Fibroblast of skin of abdomen (primary cell): ENCODE measurements at regions not wholly inside any gene's neighbourhood (a gene's known extent, or its start where the extent isn't known, plus 50 kb on each side); places are given as distances from the start of the nearest gene placed in this dataset.

ENCODE experiments used
- DNase-seq: peaks from one replicate; pipeline ENCODE4 v3.0.0-alpha.2; 2013

DNA sequence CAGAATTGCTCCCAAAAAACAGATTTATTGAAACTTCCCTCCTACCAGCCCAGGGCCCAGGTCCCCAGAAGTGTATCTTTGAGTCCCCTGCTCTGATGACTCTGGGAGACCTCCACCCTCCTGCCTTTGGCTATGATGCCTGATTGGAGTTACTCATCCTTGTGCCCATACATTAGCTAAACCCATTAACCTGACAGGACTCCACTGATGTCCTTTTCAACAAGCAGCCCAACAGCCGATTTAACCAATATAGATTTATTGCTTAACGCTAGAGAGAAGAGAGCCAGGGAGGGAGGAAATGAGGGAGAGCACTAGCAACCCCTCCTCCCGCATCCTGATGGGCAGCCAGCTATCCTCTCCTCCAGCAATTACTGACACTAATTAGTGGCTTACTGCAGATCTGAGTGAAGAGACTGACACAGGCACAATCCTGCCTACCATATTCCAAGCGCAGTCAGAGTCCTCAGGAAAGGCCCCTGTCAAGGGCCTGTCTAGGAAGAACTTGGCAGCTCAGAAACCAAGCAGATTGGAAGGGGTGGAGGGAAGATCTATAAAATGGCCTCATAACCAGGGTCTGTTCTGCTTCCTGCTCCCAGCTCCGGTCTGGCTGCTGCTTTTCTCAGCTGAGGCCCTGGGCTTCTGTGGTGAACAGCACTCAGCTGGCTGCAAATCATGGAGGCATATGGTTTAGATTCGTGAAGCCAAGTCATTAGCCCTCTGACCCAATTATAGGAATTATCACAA is 484.5 kb upstream of the DAB1 start:
- DNase-seq = peak; percentile 50

DNA sequence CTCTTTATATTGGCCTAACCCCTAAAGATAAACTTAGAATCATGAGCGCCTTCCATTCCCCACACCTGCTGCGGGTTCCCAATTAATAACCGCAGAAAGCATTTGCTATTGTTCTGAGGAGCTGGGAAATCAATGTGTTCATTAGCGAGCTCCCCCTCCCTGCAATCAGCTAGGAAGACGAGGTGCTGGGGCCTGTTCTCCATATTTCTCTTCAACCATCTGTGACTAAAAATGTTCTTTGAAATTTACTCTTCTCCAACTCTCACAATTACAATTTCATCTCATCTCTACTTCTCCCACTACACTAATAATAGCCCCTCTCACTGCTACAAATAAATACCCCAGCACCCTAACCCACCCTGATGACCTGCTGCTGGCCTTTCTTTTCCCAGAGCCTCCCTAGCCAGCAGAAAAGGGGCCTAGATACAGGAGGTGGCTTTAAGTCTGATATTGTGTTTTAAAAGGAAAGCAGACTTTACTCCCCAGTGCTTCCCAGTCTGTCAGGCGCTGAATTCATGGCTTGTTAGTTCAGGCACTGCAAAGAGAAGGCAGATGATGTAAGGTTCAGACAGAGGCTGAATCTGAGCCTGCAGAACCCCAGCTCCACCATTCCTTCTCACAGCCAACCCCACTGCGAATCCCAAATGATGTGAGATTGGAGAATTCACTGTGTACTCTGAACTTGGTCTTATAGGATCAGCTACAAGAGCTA is 477.5 kb upstream of the DAB1 start:
- no peak for DNase-seq

DNA sequence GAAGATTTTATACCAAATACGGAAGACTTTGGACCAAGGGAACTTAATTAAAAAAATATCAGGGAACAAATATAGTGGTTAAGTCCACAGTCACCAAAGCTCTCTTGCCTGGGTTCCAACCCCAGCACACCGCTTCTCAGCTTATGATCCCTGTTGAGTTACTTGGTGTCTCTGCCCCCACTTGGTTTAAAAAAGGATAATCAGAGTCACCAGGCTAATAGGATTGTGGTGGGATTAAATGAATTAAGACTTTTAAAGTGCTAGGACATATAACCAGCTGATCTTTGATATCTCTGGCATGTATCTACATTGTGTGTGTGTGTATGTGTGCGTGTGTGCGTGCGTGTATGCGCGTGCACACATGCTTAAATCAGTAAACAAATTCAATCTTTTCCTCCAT is 474.7 kb upstream of the DAB1 start:
- no peak for DNase-seq

DNA sequence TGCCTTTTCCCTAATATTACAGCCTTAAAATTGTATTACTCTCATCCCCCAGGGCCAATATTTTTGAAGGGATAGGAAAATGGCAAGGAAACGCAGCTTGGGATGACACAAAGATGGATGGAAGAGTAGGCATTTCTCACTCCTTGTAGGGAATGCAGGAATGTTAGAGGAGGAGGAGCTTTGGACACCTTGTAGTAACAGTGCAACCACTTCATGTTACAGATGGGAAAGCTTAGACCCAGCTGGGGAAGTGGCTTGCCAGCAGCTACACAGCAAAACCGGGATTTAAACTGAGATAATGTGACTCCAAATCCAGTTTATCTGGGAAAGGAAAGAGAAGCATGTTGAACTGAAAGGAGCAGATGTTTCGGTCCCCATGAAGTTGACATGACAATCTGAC is 473.7 kb upstream of the DAB1 start:
- no peak for DNase-seq

DNA sequence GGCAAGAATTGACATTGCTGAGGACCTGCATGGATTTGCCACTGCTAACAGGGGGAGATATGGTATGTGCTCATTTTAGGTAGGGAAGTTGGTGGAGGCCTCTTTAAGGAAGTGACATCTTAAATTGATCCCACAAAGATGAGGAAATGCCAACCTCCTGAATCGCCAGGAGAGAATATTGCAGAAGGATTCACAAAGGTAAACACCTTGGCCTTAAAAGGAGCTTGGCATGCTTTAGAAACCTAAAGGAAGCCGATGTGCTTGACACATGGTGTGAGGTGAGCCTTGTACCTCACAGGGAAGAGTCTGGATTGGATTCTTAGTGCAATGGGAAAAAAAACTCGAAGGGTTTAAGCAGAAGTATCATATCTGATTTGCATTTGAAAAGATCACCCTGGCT is 470.5 kb upstream of the DAB1 start:
- DNase-seq = no peak

DNA sequence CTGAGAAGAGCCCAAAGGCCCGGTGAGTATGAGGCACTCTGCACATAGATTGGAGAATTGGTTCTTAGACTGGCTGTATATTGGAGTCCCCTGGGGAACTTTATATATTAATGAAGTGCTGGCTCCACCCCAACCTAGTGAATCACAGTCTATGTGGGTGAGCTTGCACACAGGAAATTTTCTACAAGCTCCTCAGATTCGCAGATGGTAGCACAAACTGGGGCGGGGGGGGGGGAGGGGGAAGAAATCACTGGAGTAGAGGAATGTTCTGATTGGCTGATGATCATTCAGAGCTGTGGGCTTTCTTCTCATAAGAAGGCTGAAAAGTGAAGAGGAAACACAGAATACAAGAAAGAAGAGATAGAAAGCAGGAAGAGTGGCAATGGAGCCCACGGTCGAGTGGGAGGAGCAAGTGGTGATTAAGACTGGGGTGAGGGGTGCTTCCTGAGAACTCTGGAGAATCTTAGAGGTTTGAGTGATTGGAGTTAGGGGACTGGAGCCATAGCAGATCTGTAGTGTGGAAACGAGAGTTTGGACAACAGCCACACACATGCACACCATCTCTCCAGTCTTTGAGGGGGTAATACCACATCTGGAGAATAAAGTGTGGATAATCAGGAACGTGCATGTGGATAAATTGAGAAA is 465.9 kb upstream of the DAB1 start:
- DNase-seq = peak; percentile 93

DNA sequence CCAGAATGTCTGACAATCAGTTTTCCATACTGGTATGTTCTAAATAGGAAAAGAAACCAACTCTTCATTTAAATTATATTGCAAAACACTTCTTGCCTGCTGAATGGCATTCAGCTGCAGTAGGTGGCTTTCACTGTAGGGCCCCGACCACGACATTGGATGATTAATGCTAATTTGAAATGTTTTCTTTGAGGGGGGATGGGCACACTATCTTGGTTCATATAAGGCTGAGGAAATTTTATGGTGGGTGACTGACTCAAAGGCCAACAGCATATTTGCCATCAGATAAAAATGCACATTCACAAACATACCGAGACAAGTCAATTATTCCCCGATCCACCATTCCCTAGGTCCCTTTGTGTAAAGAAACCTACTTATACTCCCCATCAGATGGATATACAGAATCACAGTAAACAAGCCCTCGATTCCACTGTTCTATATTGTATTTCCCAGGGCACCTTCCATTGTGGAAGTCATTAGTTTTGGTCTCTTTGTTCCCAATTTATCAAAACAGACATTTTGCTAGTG is 464.2 kb upstream of the DAB1 start:
- peak; percentile 60 for DNase-seq

DNA sequence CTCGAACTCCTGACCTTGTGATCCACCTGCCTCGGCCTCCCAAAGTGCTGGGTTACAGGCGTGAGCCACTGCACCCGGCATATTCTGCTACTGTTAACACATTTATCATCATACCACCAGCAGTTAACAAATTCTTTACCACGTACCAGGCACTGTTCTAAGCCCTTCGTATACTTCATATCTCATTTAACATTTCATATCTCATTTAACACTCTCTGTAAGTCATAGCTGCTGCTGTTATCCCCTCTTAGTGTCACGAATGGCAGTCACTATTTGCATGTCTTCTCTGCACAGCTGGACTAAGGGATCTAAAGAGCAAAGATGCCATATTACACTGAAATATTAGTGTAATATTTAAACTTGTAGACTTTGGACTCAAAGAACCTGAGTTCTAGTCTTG is 462.5 kb upstream of the DAB1 start:
- DNase-seq = no peak

DNA sequence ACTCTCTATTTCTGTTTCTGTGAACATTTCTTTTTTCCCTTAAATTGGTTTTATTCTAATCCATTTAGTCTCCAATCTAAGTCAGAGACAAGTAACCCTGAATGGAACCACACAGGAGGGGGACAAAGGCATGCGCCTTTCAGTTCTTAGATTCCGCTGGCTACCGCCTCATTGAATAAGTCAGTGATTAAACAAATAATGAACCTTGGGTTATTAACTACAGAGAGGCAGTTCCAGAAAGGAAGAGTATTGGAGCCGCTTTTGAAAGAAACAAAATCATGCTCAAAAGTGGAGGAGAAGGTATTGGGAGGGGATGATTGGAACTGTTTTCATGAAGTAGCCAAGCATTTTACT is 459.8 kb upstream of the DAB1 start:
- no peak for DNase-seq

DNA sequence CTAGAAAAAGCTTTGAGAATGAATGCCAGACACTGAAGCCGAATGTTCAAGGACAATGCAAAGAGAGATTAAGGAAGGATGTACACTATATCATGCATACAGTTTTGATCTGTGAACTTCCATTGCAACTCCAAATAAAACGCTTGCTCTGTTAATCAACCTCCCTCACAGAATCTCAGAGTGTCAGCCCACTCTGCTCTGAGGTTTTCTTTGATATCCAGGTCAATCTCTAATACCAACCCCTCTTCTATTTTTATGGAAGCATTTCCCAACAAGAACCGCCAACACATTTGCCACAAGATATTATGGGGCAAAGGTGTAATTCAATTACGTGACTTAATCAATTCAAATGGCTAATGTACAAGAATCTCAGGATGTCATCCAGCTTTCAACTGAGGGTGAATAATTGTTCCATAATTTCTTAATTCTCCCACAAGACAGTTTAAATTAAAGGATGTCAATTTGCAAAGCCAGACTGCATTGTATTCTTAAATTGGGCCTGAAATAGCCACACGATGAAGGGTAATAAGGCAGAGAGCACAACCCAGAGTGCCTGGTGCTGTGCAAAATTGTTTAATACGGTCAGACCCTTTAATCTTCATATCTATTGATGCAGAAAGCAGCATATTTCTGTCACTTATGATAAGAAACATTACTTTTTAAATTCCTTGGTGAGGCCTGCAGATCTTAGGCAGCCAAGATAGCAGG is 459.2 kb upstream of the DAB1 start:
- DNase-seq = no peak

DNA sequence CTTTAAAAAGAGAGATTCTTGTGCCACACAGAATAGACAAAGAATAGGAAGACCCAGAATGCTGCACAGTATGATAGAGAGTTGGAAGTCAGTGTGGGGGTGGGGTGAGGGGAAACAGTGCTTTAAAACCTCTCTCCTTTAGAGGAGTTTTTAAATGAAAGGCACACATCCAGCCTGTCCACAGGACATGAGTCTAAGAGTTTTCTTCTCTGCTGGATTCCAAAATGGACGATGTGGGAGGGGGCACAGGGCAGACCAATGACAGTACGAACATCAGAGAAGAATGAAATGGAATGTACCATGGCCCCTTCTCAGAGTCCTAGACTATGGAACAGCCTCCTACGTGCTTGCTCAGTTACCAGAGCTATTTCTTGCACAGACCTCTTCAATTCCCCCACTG is 458.2 kb upstream of the DAB1 start:
- DNase-seq = no peak

DNA sequence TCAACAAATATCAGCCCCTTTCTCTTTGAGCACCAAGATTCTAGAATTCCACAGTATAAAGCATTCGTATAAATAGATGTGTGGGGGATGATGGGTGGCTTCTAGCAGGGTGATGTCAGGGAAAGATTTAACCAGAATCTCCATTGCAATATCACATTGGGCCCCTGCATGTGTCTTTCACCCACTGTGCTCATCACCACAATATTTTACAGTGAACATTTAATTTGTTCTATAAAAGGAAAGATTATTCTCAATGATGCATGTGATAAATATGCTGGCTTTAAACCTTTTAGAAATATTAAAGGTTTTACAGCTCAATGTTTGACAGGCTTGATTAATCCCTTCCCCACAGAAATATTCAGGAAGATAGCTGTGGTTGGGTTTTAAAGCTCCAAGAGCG is 457.8 kb upstream of the DAB1 start:
- peak; percentile 81 for DNase-seq

DNA sequence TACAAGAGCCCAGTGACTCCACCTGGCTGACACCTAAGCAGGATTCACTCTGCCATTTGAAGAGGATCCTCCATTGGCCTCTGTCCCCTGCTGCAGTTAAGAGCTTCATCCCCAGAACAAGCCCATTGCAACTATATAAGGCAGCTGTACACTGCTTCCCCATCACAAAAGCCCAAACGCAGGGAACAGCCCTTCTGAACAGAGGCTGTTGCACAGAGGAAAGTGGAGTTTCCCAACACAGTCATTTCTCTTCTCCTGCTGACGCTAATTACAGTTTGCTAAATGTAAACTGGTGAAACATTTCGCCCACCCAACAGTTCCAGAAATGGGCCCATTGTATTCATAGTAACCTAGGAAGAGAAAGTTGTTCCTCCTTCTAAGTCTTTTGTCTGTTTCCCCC is 455.8 kb upstream of the DAB1 start:
- DNase-seq = no peak

DNA sequence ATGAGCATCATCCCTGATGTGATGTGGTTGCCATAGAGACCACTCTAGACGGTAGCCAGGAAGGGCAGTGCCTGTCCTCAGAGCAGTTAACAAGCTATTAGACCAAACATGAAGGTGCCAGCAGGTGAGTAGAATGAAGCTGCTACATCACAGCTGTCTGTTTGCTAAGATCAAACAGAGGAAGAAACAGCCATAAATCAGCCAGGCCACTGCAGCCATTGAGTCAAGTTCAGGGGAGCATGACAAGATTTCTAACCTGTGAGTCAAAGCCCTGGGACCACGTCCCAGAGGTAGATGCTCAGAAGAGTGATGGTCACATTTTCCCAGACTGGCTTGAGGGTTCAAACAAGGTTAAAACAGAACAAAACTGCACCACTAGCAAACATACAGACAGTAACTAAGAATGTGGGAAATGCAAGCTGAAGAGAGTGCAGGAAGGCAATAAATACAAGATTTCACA is 450.6 kb upstream of the DAB1 start:
- peak; percentile 82 for DNase-seq

DNA sequence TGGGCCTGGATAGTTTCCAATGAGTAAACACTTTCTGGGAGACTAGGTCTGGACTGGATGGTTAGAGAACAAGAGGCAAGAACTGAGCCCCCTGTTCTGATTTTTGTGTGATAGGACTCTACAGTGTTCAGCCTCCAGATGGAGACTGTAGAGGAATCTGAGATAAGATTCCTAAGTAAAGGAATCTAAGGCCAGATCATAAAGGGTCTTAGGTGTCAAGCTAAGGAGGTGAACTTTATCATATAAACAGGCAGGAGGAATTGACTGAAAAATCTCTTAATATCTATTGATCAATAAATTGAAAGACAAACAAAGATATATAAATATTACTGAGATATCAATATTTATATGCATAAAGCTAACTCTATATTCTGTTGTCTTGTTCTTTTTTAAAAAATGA is 449.1 kb upstream of the DAB1 start:
- no peak for DNase-seq

DNA sequence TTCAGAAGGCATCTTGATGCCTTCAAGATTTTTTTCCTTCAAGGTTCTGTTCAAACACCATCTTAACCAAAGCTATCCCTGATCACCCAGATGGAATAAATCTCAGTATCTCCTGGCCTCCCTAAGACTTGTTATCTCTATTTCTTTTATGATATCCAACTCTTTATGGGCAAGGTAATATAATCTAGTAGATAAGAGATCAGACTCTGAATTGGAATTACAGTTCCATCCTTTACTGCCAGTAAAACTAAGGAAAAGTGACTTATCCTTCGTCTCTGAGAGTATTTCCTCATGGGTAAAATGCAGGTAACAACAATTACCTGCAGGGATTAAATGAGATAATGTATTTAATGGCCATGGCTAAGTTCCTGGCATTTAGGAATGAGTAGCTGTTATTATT is 445.0 kb upstream of the DAB1 start:
- DNase-seq = no peak

DNA sequence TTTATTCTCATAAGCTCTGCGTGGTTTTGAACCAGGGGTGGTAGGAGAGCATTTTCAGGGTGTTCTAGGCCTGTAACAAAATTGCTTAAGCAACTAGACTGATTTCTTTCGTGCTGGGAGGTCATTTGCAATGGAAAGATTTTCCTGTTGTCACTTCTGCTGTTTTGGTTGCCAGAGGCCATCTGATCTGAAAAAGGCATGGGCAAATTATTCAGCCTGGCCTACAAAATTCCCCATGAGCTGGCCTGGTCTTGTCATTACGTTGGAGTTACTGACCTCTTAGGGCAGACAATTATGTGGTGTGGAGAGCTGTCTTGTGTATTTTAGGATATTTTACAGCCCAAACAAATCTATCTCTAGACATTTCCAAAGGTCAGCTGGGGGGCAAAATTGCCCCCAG is 444.4 kb upstream of the DAB1 start:
- no peak for DNase-seq

DNA sequence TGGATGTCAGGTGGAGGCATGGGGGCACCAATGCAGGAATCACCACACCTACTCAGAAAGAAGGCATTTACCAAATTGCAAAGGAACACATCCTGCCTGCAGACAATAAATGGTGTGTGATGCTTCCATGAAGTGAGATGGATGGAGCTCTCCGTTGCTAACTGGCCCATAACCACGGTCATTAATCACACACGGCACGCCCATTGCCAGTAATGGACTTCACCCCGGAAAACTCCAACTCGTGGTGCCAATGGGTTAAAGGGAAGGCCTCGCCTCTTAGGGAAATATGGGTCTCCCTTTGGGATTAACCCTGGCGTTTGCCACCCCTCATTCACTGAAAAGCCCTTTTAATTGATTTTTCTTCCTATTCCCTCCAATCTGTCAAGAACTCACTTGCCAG is 443.1 kb upstream of the DAB1 start:
- DNase-seq = no peak

DNA sequence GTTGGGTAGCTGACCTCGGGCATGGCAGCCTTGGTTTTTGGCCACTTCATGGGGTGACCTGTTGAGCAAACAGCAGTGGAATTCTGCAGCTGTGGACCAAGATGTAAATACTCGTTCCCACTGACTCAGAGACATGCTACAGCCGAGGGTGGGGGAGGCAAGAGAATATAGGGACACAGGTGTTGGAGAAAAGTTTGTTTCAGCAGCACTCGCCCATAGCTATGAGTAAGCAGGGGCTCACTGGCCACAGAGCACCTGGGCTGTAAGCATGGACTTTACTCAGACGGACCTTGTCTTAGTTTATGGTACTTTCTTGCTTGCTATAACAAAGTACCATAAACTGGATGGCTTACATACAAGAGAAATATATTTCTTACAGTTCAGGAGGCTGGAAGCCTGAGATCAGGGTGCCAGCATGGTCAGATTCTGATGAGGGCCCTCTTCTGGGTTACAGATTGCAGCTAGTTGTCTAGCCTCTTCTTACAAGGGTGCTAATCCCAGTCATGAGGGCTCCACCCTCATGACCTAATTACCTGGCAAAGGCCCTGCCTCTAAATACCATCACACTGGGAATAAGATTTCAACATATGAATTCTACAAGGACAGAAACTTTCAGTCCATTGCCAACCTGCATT is 437.2 kb upstream of the DAB1 start:
- DNase-seq = no peak

DNA sequence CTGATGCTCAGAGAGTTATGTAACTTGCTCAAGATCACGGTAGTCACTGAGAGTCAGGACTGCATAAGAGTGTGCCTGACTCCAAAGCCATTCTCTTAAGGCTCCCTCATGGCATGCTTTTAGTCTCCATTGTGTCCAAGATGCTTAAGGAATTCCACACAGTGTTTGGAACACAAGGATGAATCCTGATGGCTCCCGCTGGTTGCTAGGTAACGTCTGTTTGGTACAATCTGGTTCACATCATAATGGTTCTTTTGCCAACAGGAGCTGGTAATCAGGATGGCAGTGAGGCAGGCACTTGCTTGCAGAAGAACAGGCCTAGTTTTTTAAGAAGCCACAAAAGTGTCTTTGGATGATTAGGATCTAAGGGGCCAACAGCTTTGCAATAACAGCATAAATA is 436.5 kb upstream of the DAB1 start:
- DNase-seq = no peak

DNA sequence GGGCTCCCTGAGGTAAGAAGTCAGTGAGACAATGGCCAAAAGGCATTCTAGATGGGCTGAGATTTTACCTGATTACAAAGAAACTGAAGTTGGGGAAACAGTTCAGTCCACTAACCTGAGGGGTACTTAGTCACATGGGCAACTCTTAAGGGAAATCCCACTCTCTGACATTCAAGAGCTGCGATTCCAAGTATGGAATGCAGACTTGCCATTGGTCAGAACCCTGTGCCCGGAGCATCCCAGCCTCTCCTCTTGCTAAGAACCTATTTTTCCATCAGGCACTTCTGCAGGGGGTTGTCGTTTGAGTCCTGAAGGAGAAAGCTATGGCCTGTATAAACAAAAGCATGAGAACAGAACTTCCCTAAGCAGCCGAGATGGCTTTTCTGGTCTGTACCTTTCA is 434.9 kb upstream of the DAB1 start:
- DNase-seq = no peak

DNA sequence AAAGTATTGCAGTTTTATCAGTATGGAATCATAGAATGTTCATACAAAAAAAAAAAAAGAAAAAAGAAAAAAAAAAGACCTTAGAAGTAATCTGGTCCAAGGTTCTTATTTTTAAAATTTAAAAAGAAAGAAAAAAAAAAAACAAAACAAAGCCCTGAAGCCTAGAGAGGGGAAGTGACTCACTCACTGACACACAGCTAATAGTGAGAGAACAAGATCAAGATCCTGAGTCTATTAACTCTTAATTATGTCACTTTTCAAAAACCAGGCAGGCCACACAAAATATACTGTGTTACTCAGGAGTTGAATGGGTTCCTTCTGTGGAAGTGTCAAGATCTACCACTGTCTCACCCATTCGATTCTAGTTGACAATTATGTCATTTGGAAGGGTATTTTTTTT is 433.9 kb upstream of the DAB1 start:
- peak; percentile 40 for DNase-seq

DNA sequence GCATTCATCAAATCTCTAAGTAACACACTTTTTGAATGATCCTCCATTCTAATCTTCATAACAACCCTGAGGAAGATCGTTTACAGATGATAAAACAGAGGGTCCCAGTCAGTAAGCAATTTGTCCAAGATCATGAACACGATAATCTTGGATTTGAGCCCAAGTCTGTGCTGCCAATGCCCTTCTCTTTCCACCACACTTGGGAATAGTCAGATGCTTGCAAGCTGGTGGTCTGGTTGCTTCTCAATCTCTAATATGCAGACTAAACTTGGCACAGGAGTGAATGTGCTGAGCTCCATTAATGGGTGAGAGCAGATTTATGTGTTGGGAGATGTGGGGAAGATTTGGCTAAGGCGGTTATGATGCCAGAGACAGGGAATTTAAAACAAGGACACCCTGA is 430.6 kb upstream of the DAB1 start:
- DNase-seq = peak; percentile 59
